SU-DHL-6 (cell line): ENCODE measurements at regions not wholly inside any gene's neighbourhood (a gene's known extent, or its start where the extent isn't known, plus 50 kb on each side); places are given as distances from the start of the nearest gene placed in this dataset.

Source experiments
- CTCF ChIP-seq: fragments of 200-600 bp; sonication (generic); IDR thresholded peaks from one replicate; pipeline ENCODE4 v1.5.1; 2017; ENCODE audit warnings: antibody characterized with exemption, mild to moderate bottlenecking, low read length, moderate library complexity; ENCODE audit not compliant: insufficient read depth, poor library complexity, severe bottlenecking
- EZH2phosphoT487 ChIP-seq: fragments of 200-600 bp; sonication (generic), shearing (Covaris generic); conservative IDR thresholded peaks from 2 replicates; pipeline ENCODE4 v1.6.1; 2018; ENCODE audit warnings: mild to moderate bottlenecking, antibody characterized with exemption, low read length, moderate library complexity, mixed read lengths

- no peak for TF ChIP-seq CTCF
- TF ChIP-seq EZH2phosphoT487, result no peak
These were observed 301.2 kb downstream of the AASDHPPT start for GRCh38 chr11:106378513-106379179.
